B cell (primary cell): ENCODE measurements at regions not wholly inside any gene's neighbourhood (a gene's known extent, or its start where the extent isn't known, plus 50 kb on each side); places are given as distances from the start of the nearest gene placed in this dataset.

Source experiments
- EZH2 ChIP-seq: IDR thresholded peaks from 2 replicates; pipeline ENCODE4 v1.6.1; 2012; ENCODE audit warnings: borderline replicate concordance, low read depth, mild to moderate bottlenecking, moderate library complexity, low read length; ENCODE audit not compliant: insufficient read depth, poor library complexity, severe bottlenecking
- TF ChIP-seq, protein P1 (sequence below): fragments of 200-600 bp; IDR thresholded peaks from one replicate; pipeline ENCODE4 v1.8.0; 2022; ENCODE audit warnings: antibody characterized with exemption, mild to moderate bottlenecking

DNA sequence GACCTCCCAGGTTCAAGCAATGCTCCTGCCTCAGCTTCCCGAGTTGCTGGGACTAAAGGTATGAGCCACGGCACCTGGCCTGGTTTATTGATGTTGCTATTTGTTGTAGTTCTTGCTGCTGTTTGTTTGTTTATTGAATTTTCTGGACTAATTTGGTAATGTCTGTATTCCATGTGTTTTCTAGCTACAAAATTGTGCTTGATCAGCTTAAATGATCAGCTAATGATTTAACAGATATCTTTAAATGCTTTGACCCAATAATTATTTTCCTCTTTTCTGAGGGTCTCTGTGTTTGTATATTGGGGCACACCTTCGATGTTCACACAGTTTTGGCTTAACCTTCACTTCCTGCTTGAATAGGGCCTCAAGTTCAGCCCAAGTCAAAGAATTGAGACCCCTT, 488.1 kb upstream of the HTR2C start:
- TF ChIP-seq, protein P1, sequence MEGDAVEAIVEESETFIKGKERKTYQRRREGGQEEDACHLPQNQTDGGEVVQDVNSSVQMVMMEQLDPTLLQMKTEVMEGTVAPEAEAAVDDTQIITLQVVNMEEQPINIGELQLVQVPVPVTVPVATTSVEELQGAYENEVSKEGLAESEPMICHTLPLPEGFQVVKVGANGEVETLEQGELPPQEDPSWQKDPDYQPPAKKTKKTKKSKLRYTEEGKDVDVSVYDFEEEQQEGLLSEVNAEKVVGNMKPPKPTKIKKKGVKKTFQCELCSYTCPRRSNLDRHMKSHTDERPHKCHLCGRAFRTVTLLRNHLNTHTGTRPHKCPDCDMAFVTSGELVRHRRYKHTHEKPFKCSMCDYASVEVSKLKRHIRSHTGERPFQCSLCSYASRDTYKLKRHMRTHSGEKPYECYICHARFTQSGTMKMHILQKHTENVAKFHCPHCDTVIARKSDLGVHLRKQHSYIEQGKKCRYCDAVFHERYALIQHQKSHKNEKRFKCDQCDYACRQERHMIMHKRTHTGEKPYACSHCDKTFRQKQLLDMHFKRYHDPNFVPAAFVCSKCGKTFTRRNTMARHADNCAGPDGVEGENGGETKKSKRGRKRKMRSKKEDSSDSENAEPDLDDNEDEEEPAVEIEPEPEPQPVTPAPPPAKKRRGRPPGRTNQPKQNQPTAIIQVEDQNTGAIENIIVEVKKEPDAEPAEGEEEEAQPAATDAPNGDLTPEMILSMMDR = no peak
- TF ChIP-seq EZH2 = no peak
